ENCODE measurements at regions not wholly inside any gene's neighbourhood (a gene's known extent, or its start where the extent isn't known, plus 50 kb on each side); places are given as distances from the start of the nearest gene placed in this dataset.

GRCh38 chr12:75656210-75656609, 144.8 kb upstream of the KRR1 start:
- TF ChIP-seq GATA2 (IDR thresholded peaks at IDR 0.05; ENCODE audit: low read depth, low read length) (no peak), GATA3 (IDR thresholded peaks at IDR 0.05; ENCODE audit: low read depth, low read length) (no peak)

All from SH-SY5Y (cell line).